HepG2 (cell line): ENCODE measurements at regions not wholly inside any gene's neighbourhood (a gene's known extent, or its start where the extent isn't known, plus 50 kb on each side); places are given as distances from the start of the nearest gene placed in this dataset.

Experiments used
- CBX2 ChIP-seq, 2 experiments: fragments of 200-600 bp in 1 of 2; sonication (generic); formaldehyde crosslinking in 1 of 2; IDR thresholded peaks; 2 replicates each; pipeline versions ENCODE4 v1.7.0 to v1.8.1; 2018 to 2022; ENCODE audit warnings: low read depth in 2 of 2, low read length in 1 of 2, mild to moderate bottlenecking in 1 of 2, missing genetic modification reagents in 1 of 2
- CTCF ChIP-seq: sonication (generic); formaldehyde crosslinking; IDR thresholded peaks from 2 replicates; pipeline ENCODE4 v1.5.0; 2020; ENCODE audit warnings: mild to moderate bottlenecking, missing genetic modification reagents, moderate library complexity
- ZNF138 ChIP-seq: sonication (generic); formaldehyde crosslinking; IDR thresholded peaks from 2 replicates; pipeline ENCODE4 v1.5.0; 2020; ENCODE audit warnings: mild to moderate bottlenecking, low read depth, missing genetic modification reagents
- TF ChIP-seq, protein P1 (sequence below), 2 experiments: IDR thresholded peaks; 2 replicates each; pipeline ENCODE4 v1.6.1; 2011 to 2012; ENCODE audit warnings: low read length in 2 of 2, borderline replicate concordance in 1 of 2, low read depth in 1 of 2, mild to moderate bottlenecking in 1 of 2, moderate library complexity in 1 of 2

- TF ChIP-seq, protein P1, sequence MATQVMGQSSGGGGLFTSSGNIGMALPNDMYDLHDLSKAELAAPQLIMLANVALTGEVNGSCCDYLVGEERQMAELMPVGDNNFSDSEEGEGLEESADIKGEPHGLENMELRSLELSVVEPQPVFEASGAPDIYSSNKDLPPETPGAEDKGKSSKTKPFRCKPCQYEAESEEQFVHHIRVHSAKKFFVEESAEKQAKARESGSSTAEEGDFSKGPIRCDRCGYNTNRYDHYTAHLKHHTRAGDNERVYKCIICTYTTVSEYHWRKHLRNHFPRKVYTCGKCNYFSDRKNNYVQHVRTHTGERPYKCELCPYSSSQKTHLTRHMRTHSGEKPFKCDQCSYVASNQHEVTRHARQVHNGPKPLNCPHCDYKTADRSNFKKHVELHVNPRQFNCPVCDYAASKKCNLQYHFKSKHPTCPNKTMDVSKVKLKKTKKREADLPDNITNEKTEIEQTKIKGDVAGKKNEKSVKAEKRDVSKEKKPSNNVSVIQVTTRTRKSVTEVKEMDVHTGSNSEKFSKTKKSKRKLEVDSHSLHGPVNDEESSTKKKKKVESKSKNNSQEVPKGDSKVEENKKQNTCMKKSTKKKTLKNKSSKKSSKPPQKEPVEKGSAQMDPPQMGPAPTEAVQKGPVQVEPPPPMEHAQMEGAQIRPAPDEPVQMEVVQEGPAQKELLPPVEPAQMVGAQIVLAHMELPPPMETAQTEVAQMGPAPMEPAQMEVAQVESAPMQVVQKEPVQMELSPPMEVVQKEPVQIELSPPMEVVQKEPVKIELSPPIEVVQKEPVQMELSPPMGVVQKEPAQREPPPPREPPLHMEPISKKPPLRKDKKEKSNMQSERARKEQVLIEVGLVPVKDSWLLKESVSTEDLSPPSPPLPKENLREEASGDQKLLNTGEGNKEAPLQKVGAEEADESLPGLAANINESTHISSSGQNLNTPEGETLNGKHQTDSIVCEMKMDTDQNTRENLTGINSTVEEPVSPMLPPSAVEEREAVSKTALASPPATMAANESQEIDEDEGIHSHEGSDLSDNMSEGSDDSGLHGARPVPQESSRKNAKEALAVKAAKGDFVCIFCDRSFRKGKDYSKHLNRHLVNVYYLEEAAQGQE (IDR thresholded peaks at IDR 0.05; ENCODE audit: borderline replicate concordance in 1 of 2, low read depth in 1 of 2, low read length in 2 of 2): no peak
- no peak for TF ChIP-seq ZNF138 (CRISPR knock-in tag)
- no peak for TF ChIP-seq CBX2 (IDR thresholded peaks at IDR 0.05; ENCODE audit: low read depth, low read length)
- no peak for TF ChIP-seq CBX2 (CRISPR knock-in tag; IDR thresholded peaks at IDR 0.05; ENCODE audit: low read depth)
- no peak for TF ChIP-seq CTCF
Observed at GRCh38 chrX:38940547-38940946, 139.3 kb downstream of the MID1IP1 start.
